Renal cortical epithelial cell (primary cell): ENCODE measurements at regions not wholly inside any gene's neighbourhood (a gene's known extent, or its start where the extent isn't known, plus 50 kb on each side); places are given as distances from the start of the nearest gene placed in this dataset.

Source experiments
- DNase-seq: peaks from one replicate; pipeline ENCODE4 v3.0.0-alpha.2; 2011; ENCODE audit warnings: low read depth

GRCh38 chr11:104655066-104655465, 243.2 kb downstream of the CASP12 start:
- DNase-seq = no peak

- no peak for DNase-seq
These were observed 244.0 kb downstream of the CASP12 start for GRCh38 chr11:104654181-104654813.

- peak; percentile 52 for DNase-seq
These were observed 244.9 kb downstream of the CASP12 start for GRCh38 chr11:104653407-104653806.

GRCh38 chr11:104652996-104653395, 245.3 kb downstream of the CASP12 start:
- peak; percentile 26 for DNase-seq

- DNase-seq = no peak
These were observed 248.0 kb downstream of the CASP12 start for GRCh38 chr11:104650234-104650633.

GRCh38 chr11:104649002-104649401, 249.3 kb downstream of the CASP12 start:
- no peak for DNase-seq

- peak; percentile 6 for DNase-seq
These were observed 252.7 kb downstream of the CASP12 start for GRCh38 chr11:104645261-104646222.

- no peak for DNase-seq
These were observed 260.5 kb downstream of the CASP12 start for GRCh38 chr11:104637662-104638170.

- DNase-seq = no peak
These were observed 265.0 kb downstream of the CASP12 start for GRCh38 chr11:104633226-104633625.

GRCh38 chr11:104630352-104630751, 267.9 kb downstream of the CASP12 start:
- DNase-seq = no peak

GRCh38 chr11:104625246-104625645, 273.0 kb downstream of the CASP12 start:
- DNase-seq = peak; percentile 19

GRCh38 chr11:104624021-104624420, 274.2 kb downstream of the CASP12 start:
- DNase-seq = no peak

GRCh38 chr11:104623518-104623917, 274.7 kb downstream of the CASP12 start:
- peak; percentile 60 for DNase-seq

GRCh38 chr11:104620991-104621390, 277.3 kb downstream of the CASP12 start:
- peak; percentile 21 for DNase-seq

GRCh38 chr11:104619751-104620150, 278.5 kb downstream of the CASP12 start:
- DNase-seq = peak; percentile 63

GRCh38 chr11:104618954-104619353, 279.3 kb downstream of the CASP12 start:
- no peak for DNase-seq

GRCh38 chr11:104614961-104615360, 283.3 kb downstream of the CASP12 start:
- DNase-seq = no peak

GRCh38 chr11:104614117-104614680, 284.1 kb downstream of the CASP12 start:
- DNase-seq = no peak

GRCh38 chr11:104610635-104611034, 287.6 kb downstream of the CASP12 start:
- DNase-seq = no peak

GRCh38 chr11:104609311-104610085, 288.8 kb downstream of the CASP12 start:
- DNase-seq = peak; percentile 67

- no peak for DNase-seq
These were observed 295.6 kb downstream of the CASP12 start for GRCh38 chr11:104602643-104603042.
